GM23338 (cell line): ENCODE measurements at regions not wholly inside any gene's neighbourhood (a gene's known extent, or its start where the extent isn't known, plus 50 kb on each side); places are given as distances from the start of the nearest gene placed in this dataset.

Experiments used
- EZH2 ChIP-seq: fragments of 200-600 bp; sonication (generic); IDR thresholded peaks from one replicate; pipeline ENCODE4 v1.8.0; 2017; ENCODE audit warnings: antibody characterized with exemption, mild to moderate bottlenecking, low read depth; ENCODE audit not compliant: unreplicated experiment
- EZH2phosphoT487 ChIP-seq: fragments of 200-600 bp; sonication (generic); IDR thresholded peaks from one replicate; pipeline ENCODE4 v1.8.1; 2018; ENCODE audit warnings: antibody characterized with exemption; ENCODE audit not compliant: unreplicated experiment
- JUNB ChIP-seq: IDR thresholded peaks from one replicate; pipeline ENCODE4 v1.6.1; 2016; ENCODE audit warnings: antibody characterized with exemption; ENCODE audit not compliant: unreplicated experiment
- NANOG ChIP-seq: IDR thresholded peaks from 2 replicates; pipeline ENCODE4 v1.6.1; 2016; ENCODE audit warnings: antibody characterized with exemption, borderline replicate concordance
- POLR2AphosphoS5 ChIP-seq: IDR thresholded peaks from 2 replicates; pipeline ENCODE4 v1.6.1; 2016; ENCODE audit warnings: antibody characterized with exemption, low read depth
- ZNF114 ChIP-seq: fragments of 250-450 bp; sonication (Bioruptor Pico); IDR thresholded peaks from 2 replicates; pipeline ENCODE4 v1.5.0; 2020; ENCODE audit warnings: mild to moderate bottlenecking, moderate library complexity
- ZNF331 ChIP-seq: fragments of 250-450 bp; sonication (Bioruptor Pico); IDR thresholded peaks from 2 replicates; pipeline ENCODE4 v1.5.0; 2020; ENCODE audit warnings: low read depth, mild to moderate bottlenecking, moderate library complexity
- TF ChIP-seq, protein P1 (sequence below): fragments of 250-450 bp; sonication (Bioruptor Pico); IDR thresholded peaks from 2 replicates; pipeline ENCODE4 v1.5.0; 2020; ENCODE audit warnings: mild to moderate bottlenecking, moderate library complexity
- TF ChIP-seq, protein P2 (sequence below), 2 experiments: fragments of 200-600 bp in 1 of 2; sonication (generic) in 1 of 2; conservative IDR thresholded peaks; 2 replicates each; pipeline versions ENCODE4 v1.5.1 to v1.6.1; 2016 to 2017; ENCODE audit warnings: antibody characterized with exemption in 2 of 2, low read depth in 2 of 2, mild to moderate bottlenecking in 2 of 2, moderate library complexity in 1 of 2
- TF ChIP-seq, protein P3 (sequence below): IDR thresholded peaks from 2 replicates; pipeline ENCODE4 v1.6.1; 2016; ENCODE audit warnings: antibody characterized with exemption

DNA sequence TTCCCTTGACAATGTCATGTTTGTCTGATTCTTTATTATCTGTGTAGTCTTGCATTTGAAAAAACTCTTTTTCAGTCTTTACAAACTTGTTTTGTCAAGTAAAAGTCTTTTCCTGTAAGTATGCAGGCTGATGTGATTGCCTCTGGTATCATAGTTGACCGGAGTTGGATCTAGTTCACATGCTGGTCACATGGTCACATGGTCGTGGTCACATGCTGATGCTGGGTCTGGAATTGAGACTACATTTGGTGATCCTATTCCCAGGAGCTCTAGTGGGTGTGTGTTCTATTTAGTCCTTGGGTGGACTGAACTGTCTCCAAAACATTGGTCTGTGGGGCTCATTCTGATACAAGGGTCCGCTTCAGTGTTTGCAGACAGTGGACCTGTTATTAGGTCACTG lies 1798.8 kb upstream of the PRR20A start (continued):
- TF ChIP-seq, protein P1, sequence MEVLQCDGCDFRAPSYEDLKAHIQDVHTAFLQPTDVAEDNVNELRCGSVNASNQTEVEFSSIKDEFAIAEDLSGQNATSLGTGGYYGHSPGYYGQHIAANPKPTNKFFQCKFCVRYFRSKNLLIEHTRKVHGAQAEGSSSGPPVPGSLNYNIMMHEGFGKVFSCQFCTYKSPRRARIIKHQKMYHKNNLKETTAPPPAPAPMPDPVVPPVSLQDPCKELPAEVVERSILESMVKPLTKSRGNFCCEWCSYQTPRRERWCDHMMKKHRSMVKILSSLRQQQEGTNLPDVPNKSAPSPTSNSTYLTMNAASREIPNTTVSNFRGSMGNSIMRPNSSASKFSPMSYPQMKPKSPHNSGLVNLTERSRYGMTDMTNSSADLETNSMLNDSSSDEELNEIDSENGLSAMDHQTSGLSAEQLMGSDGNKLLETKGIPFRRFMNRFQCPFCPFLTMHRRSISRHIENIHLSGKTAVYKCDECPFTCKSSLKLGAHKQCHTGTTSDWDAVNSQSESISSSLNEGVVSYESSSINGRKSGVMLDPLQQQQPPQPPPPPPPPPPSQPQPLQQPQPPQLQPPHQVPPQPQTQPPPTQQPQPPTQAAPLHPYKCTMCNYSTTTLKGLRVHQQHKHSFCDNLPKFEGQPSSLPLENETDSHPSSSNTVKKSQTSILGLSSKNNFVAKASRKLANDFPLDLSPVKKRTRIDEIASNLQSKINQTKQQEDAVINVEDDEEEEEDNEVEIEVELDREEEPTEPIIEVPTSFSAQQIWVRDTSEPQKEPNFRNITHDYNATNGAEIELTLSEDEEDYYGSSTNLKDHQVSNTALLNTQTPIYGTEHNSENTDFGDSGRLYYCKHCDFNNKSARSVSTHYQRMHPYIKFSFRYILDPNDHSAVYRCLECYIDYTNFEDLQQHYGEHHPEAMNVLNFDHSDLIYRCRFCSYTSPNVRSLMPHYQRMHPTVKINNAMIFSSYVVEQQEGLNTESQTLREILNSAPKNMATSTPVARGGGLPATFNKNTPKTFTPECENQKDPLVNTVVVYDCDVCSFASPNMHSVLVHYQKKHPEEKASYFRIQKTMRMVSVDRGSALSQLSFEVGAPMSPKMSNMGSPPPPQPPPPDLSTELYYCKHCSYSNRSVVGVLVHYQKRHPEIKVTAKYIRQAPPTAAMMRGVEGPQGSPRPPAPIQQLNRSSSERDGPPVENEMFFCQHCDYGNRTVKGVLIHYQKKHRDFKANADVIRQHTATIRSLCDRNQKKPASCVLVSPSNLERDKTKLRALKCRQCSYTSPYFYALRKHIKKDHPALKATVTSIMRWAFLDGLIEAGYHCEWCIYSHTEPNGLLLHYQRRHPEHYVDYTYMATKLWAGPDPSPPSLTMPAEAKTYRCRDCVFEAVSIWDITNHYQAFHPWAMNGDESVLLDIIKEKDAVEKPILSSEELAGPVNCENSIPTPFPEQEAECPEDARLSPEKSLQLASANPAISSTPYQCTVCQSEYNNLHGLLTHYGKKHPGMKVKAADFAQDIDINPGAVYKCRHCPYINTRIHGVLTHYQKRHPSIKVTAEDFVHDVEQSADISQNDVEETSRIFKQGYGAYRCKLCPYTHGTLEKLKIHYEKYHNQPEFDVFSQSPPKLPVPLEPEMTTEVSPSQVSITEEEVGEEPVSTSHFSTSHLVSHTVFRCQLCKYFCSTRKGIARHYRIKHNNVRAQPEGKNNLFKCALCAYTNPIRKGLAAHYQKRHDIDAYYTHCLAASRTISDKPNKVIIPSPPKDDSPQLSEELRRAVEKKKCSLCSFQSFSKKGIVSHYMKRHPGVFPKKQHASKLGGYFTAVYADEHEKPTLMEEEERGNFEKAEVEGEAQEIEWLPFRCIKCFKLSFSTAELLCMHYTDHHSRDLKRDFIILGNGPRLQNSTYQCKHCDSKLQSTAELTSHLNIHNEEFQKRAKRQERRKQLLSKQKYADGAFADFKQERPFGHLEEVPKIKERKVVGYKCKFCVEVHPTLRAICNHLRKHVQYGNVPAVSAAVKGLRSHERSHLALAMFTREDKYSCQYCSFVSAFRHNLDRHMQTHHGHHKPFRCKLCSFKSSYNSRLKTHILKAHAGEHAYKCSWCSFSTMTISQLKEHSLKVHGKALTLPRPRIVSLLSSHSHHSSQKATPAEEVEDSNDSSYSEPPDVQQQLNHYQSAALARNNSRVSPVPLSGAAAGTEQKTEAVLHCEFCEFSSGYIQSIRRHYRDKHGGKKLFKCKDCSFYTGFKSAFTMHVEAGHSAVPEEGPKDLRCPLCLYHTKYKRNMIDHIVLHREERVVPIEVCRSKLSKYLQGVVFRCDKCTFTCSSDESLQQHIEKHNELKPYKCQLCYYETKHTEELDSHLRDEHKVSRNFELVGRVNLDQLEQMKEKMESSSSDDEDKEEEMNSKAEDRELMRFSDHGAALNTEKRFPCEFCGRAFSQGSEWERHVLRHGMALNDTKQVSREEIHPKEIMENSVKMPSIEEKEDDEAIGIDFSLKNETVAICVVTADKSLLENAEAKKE (CRISPR knock-in tag) = no peak
- TF ChIP-seq ZNF114 (no peak), EZH2phosphoT487 (no peak), EZH2 (no peak), NANOG (no peak), JUNB (no peak), ZNF331 (CRISPR knock-in tag) (no peak), POLR2AphosphoS5 (no peak)
- TF ChIP-seq, protein P2, sequence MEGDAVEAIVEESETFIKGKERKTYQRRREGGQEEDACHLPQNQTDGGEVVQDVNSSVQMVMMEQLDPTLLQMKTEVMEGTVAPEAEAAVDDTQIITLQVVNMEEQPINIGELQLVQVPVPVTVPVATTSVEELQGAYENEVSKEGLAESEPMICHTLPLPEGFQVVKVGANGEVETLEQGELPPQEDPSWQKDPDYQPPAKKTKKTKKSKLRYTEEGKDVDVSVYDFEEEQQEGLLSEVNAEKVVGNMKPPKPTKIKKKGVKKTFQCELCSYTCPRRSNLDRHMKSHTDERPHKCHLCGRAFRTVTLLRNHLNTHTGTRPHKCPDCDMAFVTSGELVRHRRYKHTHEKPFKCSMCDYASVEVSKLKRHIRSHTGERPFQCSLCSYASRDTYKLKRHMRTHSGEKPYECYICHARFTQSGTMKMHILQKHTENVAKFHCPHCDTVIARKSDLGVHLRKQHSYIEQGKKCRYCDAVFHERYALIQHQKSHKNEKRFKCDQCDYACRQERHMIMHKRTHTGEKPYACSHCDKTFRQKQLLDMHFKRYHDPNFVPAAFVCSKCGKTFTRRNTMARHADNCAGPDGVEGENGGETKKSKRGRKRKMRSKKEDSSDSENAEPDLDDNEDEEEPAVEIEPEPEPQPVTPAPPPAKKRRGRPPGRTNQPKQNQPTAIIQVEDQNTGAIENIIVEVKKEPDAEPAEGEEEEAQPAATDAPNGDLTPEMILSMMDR (conservative IDR thresholded peaks at IDR 0.05; ENCODE audit: low read depth in 2 of 2) = no peak
- TF ChIP-seq, protein P3, sequence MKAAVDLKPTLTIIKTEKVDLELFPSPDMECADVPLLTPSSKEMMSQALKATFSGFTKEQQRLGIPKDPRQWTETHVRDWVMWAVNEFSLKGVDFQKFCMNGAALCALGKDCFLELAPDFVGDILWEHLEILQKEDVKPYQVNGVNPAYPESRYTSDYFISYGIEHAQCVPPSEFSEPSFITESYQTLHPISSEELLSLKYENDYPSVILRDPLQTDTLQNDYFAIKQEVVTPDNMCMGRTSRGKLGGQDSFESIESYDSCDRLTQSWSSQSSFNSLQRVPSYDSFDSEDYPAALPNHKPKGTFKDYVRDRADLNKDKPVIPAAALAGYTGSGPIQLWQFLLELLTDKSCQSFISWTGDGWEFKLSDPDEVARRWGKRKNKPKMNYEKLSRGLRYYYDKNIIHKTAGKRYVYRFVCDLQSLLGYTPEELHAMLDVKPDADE = no peak
